ENCODE measurements at regions not wholly inside any gene's neighbourhood (a gene's known extent, or its start where the extent isn't known, plus 50 kb on each side); places are given as distances from the start of the nearest gene placed in this dataset.

- H3K9me3 ChIP-seq (ENCODE audit: insufficient read depth, low read depth): 0 out of 2 replicates have a peak, but pooled peaks cover 3% of the 10 kb centered on the region
- H2AFZ ChIP-seq: no peak overlapping the region
- H3K79me2 ChIP-seq (ENCODE audit: low read depth): no peaks in the 10 kb centered on the region
- BruUV-seq (replicated peaks): no TSS peak
- no peak overlapping the region for H3K4me2 ChIP-seq
- H4K20me1 ChIP-seq (ENCODE audit: insufficient read depth): no peaks in the 10 kb centered on the region
- CTCF ChIA-PET: no interaction called here
- no peaks in the 10 kb centered on the region for H3K9me2 ChIP-seq (ENCODE audit: insufficient read depth)
- POLR2A ChIA-PET (ENCODE audit: unreplicated experiment): no interaction called here
- DNase-seq: no peak
- no peak overlapping the region for H3K27ac ChIP-seq
- no peak for TF ChIP-seq CTCF (conservative IDR thresholded peaks at IDR 0.05)
- TF ChIP-seq EZH2 (IDR thresholded peaks at IDR 0.05; ENCODE audit: low read depth): no peak
- H3K27me3 ChIP-seq (ENCODE audit: insufficient read depth, low read depth): no peaks in the 10 kb centered on the region
- H3F3A ChIP-seq (ENCODE audit: insufficient read depth, low read depth): no peaks in the 10 kb centered on the region
- H3K4me3 ChIP-seq: no peak overlapping the region
- H3K4me1 ChIP-seq (replicated peaks; ENCODE audit: insufficient read depth): no peaks in the 10 kb centered on the region
- intact Hi-C loops (cut with micrococcal nuclease; ENCODE audit: unreplicated experiment): no loop called here
- no peaks in the 10 kb centered on the region for H3K36me3 ChIP-seq (ENCODE audit: low read depth)
Observed at GRCh38 chr6:91565207-91565606, 978.3 kb upstream of the MAP3K7 start.

DNA sequence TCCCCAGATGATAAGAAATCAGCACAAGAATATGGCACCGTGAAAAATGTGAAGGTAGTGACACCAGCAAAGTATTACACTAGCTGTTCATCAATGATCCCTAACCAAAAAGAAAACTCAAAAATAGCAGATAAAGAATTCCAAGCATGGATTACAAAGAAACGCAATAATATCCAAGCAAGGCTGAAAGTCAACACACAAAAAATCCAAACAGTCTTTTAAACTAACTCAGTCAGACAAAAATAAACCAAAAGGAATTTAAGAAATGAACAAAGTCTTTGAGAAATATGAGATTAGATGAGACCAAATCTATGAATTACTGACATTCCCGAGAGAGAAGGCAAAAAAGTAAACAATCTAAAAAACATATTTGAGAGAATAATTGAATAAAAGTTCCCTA is 976.1 kb upstream of the MAP3K7 start:
- 0 out of 2 replicates have a peak, but pooled peaks cover 3% of the 10 kb centered on the region for H3K9me3 ChIP-seq (ENCODE audit: insufficient read depth, low read depth)
- no peak for TF ChIP-seq EZH2 (IDR thresholded peaks at IDR 0.05; ENCODE audit: low read depth)
- TF ChIP-seq CTCF (conservative IDR thresholded peaks at IDR 0.05): no peak
- BruUV-seq (replicated peaks): no TSS peak
- no peak overlapping the region for H3K4me3 ChIP-seq
- H3F3A ChIP-seq (ENCODE audit: insufficient read depth, low read depth): no peaks in the 10 kb centered on the region
- H3K27ac ChIP-seq: no peak overlapping the region
- no peaks in the 10 kb centered on the region for H3K27me3 ChIP-seq (ENCODE audit: insufficient read depth, low read depth)
- H4K20me1 ChIP-seq (ENCODE audit: insufficient read depth): no peaks in the 10 kb centered on the region
- no peaks in the 10 kb centered on the region for H3K9me2 ChIP-seq (ENCODE audit: insufficient read depth)
- DNase-seq: no peak
- CTCF ChIA-PET: no interaction called here
- no peaks in the 10 kb centered on the region for H3K4me1 ChIP-seq (replicated peaks; ENCODE audit: insufficient read depth)
- no peak overlapping the region for H2AFZ ChIP-seq
- POLR2A ChIA-PET (ENCODE audit: unreplicated experiment): no interaction called here
- intact Hi-C loops (cut with micrococcal nuclease; ENCODE audit: unreplicated experiment): no loop called here
- H3K36me3 ChIP-seq (ENCODE audit: low read depth): no peaks in the 10 kb centered on the region
- H3K4me2 ChIP-seq: no peak overlapping the region
- no peaks in the 10 kb centered on the region for H3K79me2 ChIP-seq (ENCODE audit: low read depth)

- Histone ChIP-seq H3K27ac (no peak overlapping the region), H2AFZ (no peak overlapping the region), H3K4me3 (no peak overlapping the region), H3K27me3 (ENCODE audit: insufficient read depth, low read depth) (no peaks in the 10 kb centered on the region), H3K9me3 (ENCODE audit: insufficient read depth, low read depth) (0 out of 2 replicates have a peak, but pooled peaks cover 3% of the 10 kb centered on the region), H3K9me2 (ENCODE audit: insufficient read depth) (no peaks in the 10 kb centered on the region), H3K79me2 (ENCODE audit: low read depth) (no peaks in the 10 kb centered on the region), H4K20me1 (ENCODE audit: insufficient read depth) (no peaks in the 10 kb centered on the region), H3K36me3 (ENCODE audit: low read depth) (no peaks in the 10 kb centered on the region), H3F3A (ENCODE audit: insufficient read depth, low read depth) (no peaks in the 10 kb centered on the region), H3K4me1 (replicated peaks; ENCODE audit: insufficient read depth) (no peaks in the 10 kb centered on the region), H3K4me2 (no peak overlapping the region)
- POLR2A ChIA-PET (ENCODE audit: unreplicated experiment): no interaction called here
- DNase-seq: no peak
- no TSS peak for BruUV-seq (replicated peaks)
- intact Hi-C loops (cut with micrococcal nuclease; ENCODE audit: unreplicated experiment): no loop called here
- CTCF ChIA-PET: no interaction called here
- TF ChIP-seq CTCF (conservative IDR thresholded peaks at IDR 0.05) (no peak), EZH2 (IDR thresholded peaks at IDR 0.05; ENCODE audit: low read depth) (no peak)
Observed at GRCh38 chr6:91560409-91560808, 973.5 kb upstream of the MAP3K7 start.
